GM23248 (cell line): ENCODE measurements at regions not wholly inside any gene's neighbourhood (a gene's known extent, or its start where the extent isn't known, plus 50 kb on each side); places are given as distances from the start of the nearest gene placed in this dataset.

Source experiments
- EZH2 ChIP-seq: fragments of 200-600 bp; sonication (generic); IDR thresholded peaks from 2 replicates; pipeline ENCODE4 v1.6.1; 2018; ENCODE audit warnings: antibody characterized with exemption, mild to moderate bottlenecking; ENCODE audit not compliant: insufficient read depth, poor library complexity, severe bottlenecking
- EZH2phosphoT487 ChIP-seq: fragments of 200-600 bp; sonication (generic); IDR thresholded peaks from 2 replicates; pipeline ENCODE4 v1.6.1; 2018; ENCODE audit warnings: antibody characterized with exemption, moderate library complexity, mild to moderate bottlenecking, low read depth; ENCODE audit not compliant: insufficient read depth

- TF ChIP-seq EZH2 (no peak), EZH2phosphoT487 (no peak)
Observed at GRCh38 chr12:76206677-76207072, 122.2 kb upstream of the NAP1L1 start.
